Transverse colon (tissue), 4 donors: ENCODE measurements at regions not wholly inside any gene's neighbourhood (a gene's known extent, or its start where the extent isn't known, plus 50 kb on each side); places are given as distances from the start of the nearest gene placed in this dataset.

ENCODE experiments used
- DNase-seq: peaks from one replicate; pipeline ENCODE4 v3.0.0-alpha.2; 2019
- H3K27ac ChIP-seq, 4 donors: fragments of 200-600 bp; sonication (generic); 2 replicates each; pipeline ENCODE4 v1.5.1; 2016 to 2018; ENCODE audit warnings: inconsistent platforms in 4 of 4
- H3K27me3 ChIP-seq: fragments of 200-600 bp; sonication (generic); 2 replicates; pipeline ENCODE4 v1.5.1; 2017; ENCODE audit warnings: inconsistent platforms
- H3K36me3 ChIP-seq, 4 donors: fragments of 200-600 bp; sonication (generic); 2 replicates each; pipeline ENCODE4 v1.5.1; 2017 to 2019; ENCODE audit warnings: inconsistent platforms in 4 of 4
- H3K4me1 ChIP-seq, 4 donors: fragments of 200-600 bp; sonication (generic); 2 replicates each; pipeline ENCODE4 v1.5.1; 2017 to 2020; ENCODE audit warnings: inconsistent platforms in 4 of 4
- H3K4me3 ChIP-seq, 4 donors: fragments of 200-600 bp; sonication (generic); 1 replicate in 1 of 4; 2 replicates in 3 of 4; pipeline versions ENCODE4 v1.5.1 to v1.6.1; 2017 to 2019; ENCODE audit warnings: inconsistent platforms in 4 of 4
- H3K9me3 ChIP-seq, 2 donors: fragments of 200-600 bp; sonication (generic); 2 replicates each; pipeline ENCODE4 v1.5.1; 2017 to 2019; ENCODE audit warnings: inconsistent platforms in 2 of 2
- CTCF ChIP-seq, 5 experiments: fragments of 200-600 bp in 3 of 5; fragments of 450-650 bp in 2 of 5; sonication (generic) in 3 of 5; IDR thresholded peaks; 1 replicate in 2 of 5; 2 replicates in 3 of 5; pipeline ENCODE4 v1.5.1; 2016 to 2017; ENCODE audit warnings: antibody characterized with exemption in 5 of 5, inconsistent platforms in 3 of 5, mild to moderate bottlenecking in 2 of 5, moderate library complexity in 1 of 5
- EP300 ChIP-seq: sonication (generic); formaldehyde crosslinking; IDR thresholded peaks from one replicate; pipeline ENCODE4 v1.6.1; 2017; ENCODE audit warnings: antibody characterized with exemption, low read depth
- POLR2A ChIP-seq: fragments of 450-650 bp; IDR thresholded peaks from one replicate; pipeline ENCODE4 v1.6.1; 2016; ENCODE audit warnings: antibody characterized with exemption, mild to moderate bottlenecking, moderate library complexity
- POLR2AphosphoS5 ChIP-seq, 3 donors: sonication (generic); formaldehyde crosslinking; IDR thresholded peaks; one replicate each; pipeline ENCODE4 v1.6.1; 2016; ENCODE audit warnings: antibody characterized with exemption in 3 of 3
- WGBS, 2 donors: methylation state at CpG; one replicate each; pipeline ENCODE4 v1.1.5; 2018; ENCODE audit warnings: low coverage in 1 of 2; 5-methylcytosine and 5-hydroxymethylcytosine counted together
- in situ Hi-C, 4 donors: fragments of 200-750 bp; cut with MboI; loops; one replicate each; pipeline versions ENCODE4 v1.15.0 to v1.15.1; 2017; ENCODE audit warnings: low sequenced_read_pairs in 3 of 4, low pct_ligation_motif_present in 1 of 4, low pct_unique_long_range_greater_than_20kb in 1 of 4
- intact Hi-C: fragments of 100-400 bp; cut with DNase I; formaldehyde crosslinking; loops from one replicate; pipeline ENCODE4 v1.15.1; 2023; ENCODE audit warnings: low total_unique reads

GRCh38 chr1:212228591-212229119 is 56.6 kb upstream of the PPP2R5A start:
- 49 to 65% methylated on average over 5 to 8 of the region's 8 CpGs for WGBS, 2 donors
- no peak overlapping the region for H3K4me3 ChIP-seq
- no peak overlapping the region for H3K27ac ChIP-seq
- intact Hi-C loops (no loop called here), in situ Hi-C loops (no loop called here)
- H3K9me3 ChIP-seq = no peaks in the 10 kb centered on the region
- no peak for DNase-seq
- no peak for TF ChIP-seq CTCF (IDR thresholded peaks at IDR 0.05)
- H3K4me1 ChIP-seq = no peaks in the 10 kb centered on the region
- H3K36me3 ChIP-seq = no peaks in the 10 kb centered on the region
- no peaks in the 10 kb centered on the region for H3K27me3 ChIP-seq

GRCh38 chr1:212229654-212230053 is 55.6 kb upstream of the PPP2R5A start:
- intact Hi-C loops (no loop called here), in situ Hi-C loops (no loop called here)
- Histone ChIP-seq H3K9me3 (no peaks in the 10 kb centered on the region), H3K27me3 (no peaks in the 10 kb centered on the region), H3K4me3 (no peak overlapping the region), H3K4me1 (peaks cover 0 to 5% (median 3%) of the 10 kb centered on the region in 4 donors), H3K27ac (no peak overlapping the region), H3K36me3 (no peaks in the 10 kb centered on the region)
- WGBS, 2 donors = 73 to 86% methylated on average over 2 of the region's 2 CpGs
- no peak for TF ChIP-seq EP300
- TF ChIP-seq POLR2A = no peak
- TF ChIP-seq POLR2AphosphoS5 (IDR thresholded peaks at IDR 0.05) = no peak
- no peak for TF ChIP-seq CTCF (IDR thresholded peaks at IDR 0.05)
- no peak for DNase-seq

- intact Hi-C loops (no loop called here), in situ Hi-C loops (no loop called here)
- Histone ChIP-seq H3K4me3 (no peak overlapping the region), H3K27me3 (no peaks in the 10 kb centered on the region), H3K4me1 (peaks cover 0 to 12% (median 10%) of the 10 kb centered on the region in 4 donors), H3K27ac (no peak overlapping the region), H3K36me3 (no peaks in the 10 kb centered on the region), H3K9me3 (no peaks in the 10 kb centered on the region)
- 97% methylated on average over 3 of the region's 3 CpGs; no CpG with 5 or more reads in 1 of the 2 donors for WGBS, 2 donors
- DNase-seq = no peak
- no peak for TF ChIP-seq EP300
- TF ChIP-seq CTCF (IDR thresholded peaks at IDR 0.05) = no peak
- no peak for TF ChIP-seq POLR2A
- no peak for TF ChIP-seq POLR2AphosphoS5 (IDR thresholded peaks at IDR 0.05)
Observed at GRCh38 chr1:212230329-212230728, 54.9 kb upstream of the PPP2R5A start.

- no peaks in the 10 kb centered on the region for H3K27me3 ChIP-seq
- TF ChIP-seq EP300 (no peak), POLR2AphosphoS5 (IDR thresholded peaks at IDR 0.05) (no peak), POLR2A (no peak), CTCF (IDR thresholded peaks at IDR 0.05) (no peak)
- no peak overlapping the region for H3K4me3 ChIP-seq
- H3K4me1 ChIP-seq = peaks cover 3 to 20% (median 16%) of the 10 kb centered on the region in 4 donors
- H3K27ac ChIP-seq = no peak overlapping the region
- intact Hi-C loops (no loop called here), in situ Hi-C loops (no loop called here)
- DNase-seq = no peak
- H3K9me3 ChIP-seq = no peaks in the 10 kb centered on the region
- H3K36me3 ChIP-seq = no peaks in the 10 kb centered on the region
- WGBS, 2 donors = 90% methylated on average over 1 of the region's 1 CpG; no CpG with 5 or more reads in 1 of the 2 donors
Observed at GRCh38 chr1:212231372-212231771, 53.8 kb upstream of the PPP2R5A start.
